CD4-positive, alpha-beta memory T cell (primary cell): ENCODE measurements at regions not wholly inside any gene's neighbourhood (a gene's known extent, or its start where the extent isn't known, plus 50 kb on each side); places are given as distances from the start of the nearest gene placed in this dataset.
"Not testable (repeated sequence)": the region's sequence is repeated elsewhere in the genome, so short reads cannot be mapped to it uniquely, and the experiment has no call there.

ENCODE experiments used
- CTCF ChIA-PET: fragments of 350-600 bp; sonication (Branson Sonifier 250); formaldehyde crosslinking; loops from one replicate; lab custom pipeline; 2021; ENCODE audit warnings: inconsistent platforms; ENCODE audit not compliant: partially characterized antibody; lab: Charles Lee
- POLR2A ChIA-PET: fragments of 350-600 bp; sonication (Branson Sonifier 250); formaldehyde crosslinking; loops from one replicate; lab custom pipeline; 2021; ENCODE audit not compliant: partially characterized antibody; lab: Charles Lee
- DNase-seq, 5 donors: peaks; one replicate each; pipeline versions ENCODE4 v3.0.0 to v3.0.0-alpha.2; 2020 to 2022; ENCODE audit warnings: mixed read lengths in 1 of 5
- H3K27ac ChIP-seq: one replicate; pipeline ENCODE4 v1.7.0; 2013; ENCODE audit warnings: low read depth, low read length
- H3K27me3 ChIP-seq: 2 replicates; pipeline ENCODE4 v1.7.0; 2013; ENCODE audit warnings: mild to moderate bottlenecking, low read length, moderate library complexity; ENCODE audit not compliant: insufficient read depth
- H3K36me3 ChIP-seq: 2 replicates; pipeline ENCODE4 v1.7.0; 2013; ENCODE audit warnings: mild to moderate bottlenecking, low read length, moderate library complexity; ENCODE audit not compliant: insufficient read depth
- H3K4me1 ChIP-seq: 2 replicates; pipeline ENCODE4 v1.7.0; 2013; ENCODE audit warnings: mild to moderate bottlenecking, low read length, moderate library complexity; ENCODE audit not compliant: insufficient read depth
- H3K4me3 ChIP-seq, 2 donors: one replicate each; pipeline ENCODE4 v1.7.0; 2013; ENCODE audit warnings: low read length in 2 of 2, mild to moderate bottlenecking in 1 of 2
- H3K9me3 ChIP-seq, 2 donors: one replicate each; pipeline ENCODE4 v1.7.0; 2013; ENCODE audit warnings: low read length in 2 of 2, control low read depth in 1 of 2; ENCODE audit not compliant: control insufficient read depth in 1 of 2
- H3K27ac Mint-ChIP-seq, 7 donors: one replicate each; pipeline ENCODE4 v1.8.0; 2020 to 2021; ENCODE audit warnings: mixed read lengths in 7 of 7, mild to moderate bottlenecking in 6 of 7, inconsistent platforms in 3 of 7, moderate library complexity in 3 of 7
- H3K27me3 Mint-ChIP-seq, 2 donors: one replicate each; pipeline ENCODE4 v1.8.0; 2020 to 2021; ENCODE audit warnings: mixed read lengths in 2 of 2
- H3K36me3 Mint-ChIP-seq, 2 donors: one replicate each; pipeline ENCODE4 v1.8.0; 2020 to 2021; ENCODE audit warnings: mixed read lengths in 2 of 2, inconsistent platforms in 1 of 2, mild to moderate bottlenecking in 1 of 2
- H3K4me1 Mint-ChIP-seq, 4 donors: one replicate each; pipeline ENCODE4 v1.8.0; 2020 to 2021; ENCODE audit warnings: mixed read lengths in 4 of 4, mild to moderate bottlenecking in 1 of 4
- H3K4me3 Mint-ChIP-seq, 8 donors: one replicate each; pipeline ENCODE4 v1.8.0; 2020 to 2021; ENCODE audit warnings: mixed read lengths in 8 of 8, mild to moderate bottlenecking in 7 of 8, moderate library complexity in 6 of 8, inconsistent platforms in 3 of 8
- H3K9me3 Mint-ChIP-seq, 8 donors: one replicate each; pipeline ENCODE4 v1.8.0; 2020 to 2021; ENCODE audit warnings: mixed read lengths in 8 of 8, mild to moderate bottlenecking in 5 of 8, inconsistent platforms in 3 of 8, moderate library complexity in 1 of 8
- intact Hi-C: fragments of 100-400 bp; cut with micrococcal nuclease; formaldehyde crosslinking; loops from one replicate; pipeline ENCODE4 v1.15.1; 2023

GRCh38 chr2:91558234-91558633, 2866.8 kb downstream of the RPIA start:
- H3K4me3 ChIP-seq, H3K4me1 ChIP-seq, H3K27ac ChIP-seq, CTCF ChIA-PET, H3K4me1 Mint-ChIP-seq, DNase-seq, H3K36me3 ChIP-seq, POLR2A ChIA-PET, H3K36me3 Mint-ChIP-seq, H3K27me3 Mint-ChIP-seq, H3K9me3 ChIP-seq, H3K27me3 ChIP-seq, intact Hi-C loops, H3K4me3 Mint-ChIP-seq, H3K27ac Mint-ChIP-seq: not testable (repeated sequence)
- H3K9me3 Mint-ChIP-seq = peaks cover 7 to 26% (median 15%) of the 10 kb centered on the region in 8 donors

DNA sequence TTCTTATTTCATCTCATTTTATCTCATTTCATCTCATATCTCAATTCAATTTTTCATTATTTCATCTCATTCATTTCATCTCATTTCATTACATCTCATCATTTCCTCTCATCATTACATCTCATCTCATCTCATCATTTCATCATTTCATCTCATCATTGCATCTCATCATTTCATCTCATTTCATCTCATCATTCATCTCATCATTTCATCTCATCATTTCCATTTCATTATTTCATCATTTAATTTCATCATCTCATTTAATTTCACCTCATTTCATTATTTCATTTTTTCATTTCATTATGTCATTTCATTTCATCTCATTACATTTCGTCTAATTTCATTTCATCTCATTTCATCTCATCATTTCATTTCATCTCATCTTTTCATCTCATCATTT, 2867.8 kb downstream of the RPIA start:
- H3K27ac Mint-ChIP-seq = peak overlapping the region in 1 of 7 donors; percentile 62

GRCh38 chr2:91559886-91560614, 2868.6 kb downstream of the RPIA start:
- intact Hi-C loops, H3K27me3 Mint-ChIP-seq, CTCF ChIA-PET, H3K9me3 ChIP-seq, H3K4me1 ChIP-seq, H3K4me3 Mint-ChIP-seq, H3K4me1 Mint-ChIP-seq, H3K4me3 ChIP-seq, POLR2A ChIA-PET, DNase-seq, H3K36me3 ChIP-seq, H3K27ac ChIP-seq, H3K27me3 ChIP-seq, H3K36me3 Mint-ChIP-seq: not testable (repeated sequence)
- peak overlapping the region in 2 of 7 donors; percentile 0 to 6 for H3K27ac Mint-ChIP-seq
- H3K9me3 Mint-ChIP-seq = peaks cover 7 to 26% (median 15%) of the 10 kb centered on the region in 8 donors

More for the DNA sequence above, 2867.8 kb downstream of the RPIA start:
- peaks cover 7 to 26% (median 15%) of the 10 kb centered on the region in 8 donors for H3K9me3 Mint-ChIP-seq
- H3K9me3 ChIP-seq, DNase-seq, POLR2A ChIA-PET, H3K4me1 ChIP-seq, H3K27me3 Mint-ChIP-seq, H3K4me1 Mint-ChIP-seq, H3K36me3 Mint-ChIP-seq, CTCF ChIA-PET, H3K27me3 ChIP-seq, intact Hi-C loops, H3K36me3 ChIP-seq, H3K27ac ChIP-seq, H3K4me3 ChIP-seq, H3K4me3 Mint-ChIP-seq: not testable (repeated sequence)

GRCh38 chr2:91562184-91562583, 2870.7 kb downstream of the RPIA start:
- intact Hi-C loops, H3K27ac ChIP-seq, H3K9me3 ChIP-seq, POLR2A ChIA-PET, H3K4me1 ChIP-seq, H3K27ac Mint-ChIP-seq, CTCF ChIA-PET, H3K4me1 Mint-ChIP-seq, H3K36me3 Mint-ChIP-seq, DNase-seq, H3K4me3 ChIP-seq, H3K4me3 Mint-ChIP-seq, H3K27me3 ChIP-seq, H3K36me3 ChIP-seq, H3K27me3 Mint-ChIP-seq: not testable (repeated sequence)
- peaks cover 7 to 26% (median 16%) of the 10 kb centered on the region in 8 donors for H3K9me3 Mint-ChIP-seq

DNA sequence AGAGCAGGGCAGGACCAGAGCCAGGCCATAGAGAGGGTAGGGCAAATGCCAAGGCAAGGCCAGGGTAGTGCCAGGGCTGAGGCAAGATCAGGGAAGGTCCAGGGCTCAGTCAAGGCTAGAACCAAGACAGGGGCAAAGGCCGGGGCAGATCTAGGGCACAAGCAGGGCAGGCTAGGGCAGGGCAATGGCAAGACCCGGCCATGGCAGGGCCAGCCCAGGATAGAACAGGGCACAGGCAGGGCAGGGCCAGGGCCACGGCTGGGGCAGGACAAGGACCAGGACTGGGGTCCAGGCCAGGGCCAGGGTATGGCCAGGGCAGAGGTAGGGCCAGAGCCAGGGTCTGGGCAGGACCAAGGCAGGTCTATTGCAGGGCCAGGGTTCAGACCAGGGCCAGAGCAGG, 2873.2 kb downstream of the RPIA start:
- H3K4me3 Mint-ChIP-seq, H3K9me3 ChIP-seq, H3K4me1 ChIP-seq, DNase-seq, H3K27ac ChIP-seq, intact Hi-C loops, H3K27me3 Mint-ChIP-seq, H3K4me1 Mint-ChIP-seq, H3K27ac Mint-ChIP-seq, H3K4me3 ChIP-seq, POLR2A ChIA-PET, H3K36me3 Mint-ChIP-seq, CTCF ChIA-PET, H3K36me3 ChIP-seq, H3K27me3 ChIP-seq: not testable (repeated sequence)
- peaks cover 3 to 14% (median 10%) of the 10 kb centered on the region in 8 donors for H3K9me3 Mint-ChIP-seq

DNA sequence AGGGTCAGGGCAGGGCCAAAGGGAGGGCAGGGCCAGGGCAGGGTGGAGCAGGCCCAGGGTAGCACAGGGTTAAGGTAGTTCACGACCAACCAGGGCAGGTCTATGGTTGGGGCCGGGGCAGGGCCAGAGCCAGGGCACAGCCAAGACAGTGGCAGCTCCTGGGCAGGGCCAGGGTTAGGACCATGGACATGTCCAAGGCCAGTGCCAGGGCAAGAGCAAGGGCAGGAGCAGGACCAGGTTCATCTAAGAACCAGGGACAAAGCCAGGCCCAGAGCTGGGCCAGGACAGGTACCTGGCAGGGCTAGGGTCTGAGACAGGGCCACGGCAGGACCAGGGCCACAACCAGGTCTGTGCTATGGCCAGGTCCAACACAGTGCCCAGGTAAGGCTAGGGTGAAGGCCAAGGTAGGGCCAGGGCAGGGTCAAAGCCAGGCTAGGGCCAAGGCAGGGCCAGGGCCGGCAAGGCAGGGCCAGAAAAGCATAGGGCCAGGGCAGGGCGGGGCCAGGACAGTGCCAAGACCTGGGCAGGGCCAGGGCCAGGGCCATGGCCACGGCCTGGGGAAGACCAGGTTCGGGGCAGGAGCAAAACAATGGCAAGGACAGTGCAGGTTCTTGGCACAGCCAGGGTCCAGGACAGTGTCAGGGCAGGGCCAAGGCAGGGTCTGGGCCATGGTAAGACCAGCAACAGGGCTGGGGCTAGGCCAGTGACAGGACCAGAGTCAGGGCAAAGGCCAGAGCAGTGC, 2874.4 kb downstream of the RPIA start:
- H3K9me3 Mint-ChIP-seq, intact Hi-C loops, H3K27ac ChIP-seq, H3K36me3 ChIP-seq, H3K27me3 ChIP-seq, DNase-seq, H3K4me3 ChIP-seq, H3K9me3 ChIP-seq, H3K27ac Mint-ChIP-seq, H3K4me3 Mint-ChIP-seq, POLR2A ChIA-PET, H3K36me3 Mint-ChIP-seq, H3K27me3 Mint-ChIP-seq, CTCF ChIA-PET, H3K4me1 ChIP-seq, H3K4me1 Mint-ChIP-seq: not testable (repeated sequence)

DNA sequence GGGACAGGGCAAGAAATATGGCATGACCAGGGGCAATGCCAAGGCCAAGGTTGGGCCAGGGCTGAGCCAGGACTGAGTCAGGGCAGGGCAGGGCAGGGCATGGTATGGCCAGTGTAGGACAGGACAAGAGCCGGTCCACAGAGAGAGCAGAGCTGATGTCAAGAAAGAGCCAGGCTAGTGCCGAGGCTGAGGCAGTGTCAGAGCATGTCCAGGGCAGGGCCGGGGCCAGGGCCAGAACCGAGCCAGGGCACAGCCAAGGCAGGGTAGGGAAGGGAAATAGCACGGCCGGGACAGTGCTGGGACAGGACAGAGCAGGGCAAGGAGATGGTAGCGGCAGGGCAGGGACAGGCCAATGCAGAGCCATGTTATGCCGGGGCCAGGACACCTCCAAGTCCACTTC, 2875.1 kb downstream of the RPIA start:
- DNase-seq, H3K9me3 Mint-ChIP-seq, H3K9me3 ChIP-seq, H3K4me3 ChIP-seq, intact Hi-C loops, H3K27ac Mint-ChIP-seq, POLR2A ChIA-PET, H3K27me3 Mint-ChIP-seq, CTCF ChIA-PET, H3K27me3 ChIP-seq, H3K36me3 ChIP-seq, H3K27ac ChIP-seq, H3K36me3 Mint-ChIP-seq, H3K4me1 Mint-ChIP-seq, H3K4me1 ChIP-seq: not testable (repeated sequence)
- H3K4me3 Mint-ChIP-seq = peak overlapping the region in 1 of 8 donors; percentile 21
